HG03159 (cell line): ENCODE measurements at regions not wholly inside any gene's neighbourhood (a gene's known extent, or its start where the extent isn't known, plus 50 kb on each side); places are given as distances from the start of the nearest gene placed in this dataset.
"Not testable (repeated sequence)": the region's sequence is repeated elsewhere in the genome, so short reads cannot be mapped to it uniquely, and the experiment has no call there.

Experiments used
- ATAC-seq: cut with Tn5 transposase; IDR thresholded peaks from one replicate; pipeline ENCODE4 v1.9.1; 2021; ENCODE audit warnings: mild to moderate bottlenecking, moderate library complexity; ENCODE audit not compliant: unreplicated experiment

- ATAC-seq: no peak
Observed at GRCh38 chr18:42530276-42530675, 575.2 kb downstream of the PIK3C3 start.

GRCh38 chr18:42532119-42532518, 577.1 kb downstream of the PIK3C3 start:
- no peak for ATAC-seq

GRCh38 chr18:42533009-42533575, 578.1 kb downstream of the PIK3C3 start:
- no peak for ATAC-seq

GRCh38 chr18:42533616-42534015, 578.6 kb downstream of the PIK3C3 start:
- no peak for ATAC-seq

- ATAC-seq: no peak
Observed at GRCh38 chr18:42534313-42534712, 579.3 kb downstream of the PIK3C3 start.

GRCh38 chr18:42536442-42536841, 579.0 kb downstream of the RIT2 start:
- no peak for ATAC-seq

- ATAC-seq: no peak
Observed at GRCh38 chr18:42537291-42537690, 578.2 kb downstream of the RIT2 start.

- ATAC-seq: no peak
Observed at GRCh38 chr18:42544901-42545300, 570.6 kb downstream of the RIT2 start.

GRCh38 chr18:42545825-42546224, 569.7 kb downstream of the RIT2 start:
- ATAC-seq: no peak

GRCh38 chr18:42548493-42548892, 567.0 kb downstream of the RIT2 start:
- ATAC-seq: no peak

- ATAC-seq: no peak
Observed at GRCh38 chr18:42549596-42549995, 565.9 kb downstream of the RIT2 start.

GRCh38 chr18:42552559-42552958, 562.9 kb downstream of the RIT2 start:
- ATAC-seq: not testable (repeated sequence)

- ATAC-seq: no peak
Observed at GRCh38 chr18:42559069-42559690, 556.3 kb downstream of the RIT2 start.

- ATAC-seq: no peak
Observed at GRCh38 chr18:42561521-42561920, 554.0 kb downstream of the RIT2 start.

GRCh38 chr18:42563995-42564394, 551.5 kb downstream of the RIT2 start:
- no peak for ATAC-seq

GRCh38 chr18:42564761-42565160, 550.7 kb downstream of the RIT2 start:
- ATAC-seq: no peak

- ATAC-seq: no peak
Observed at GRCh38 chr18:42568773-42569172, 546.7 kb downstream of the RIT2 start.

- ATAC-seq: no peak
Observed at GRCh38 chr18:42574871-42575270, 540.6 kb downstream of the RIT2 start.

GRCh38 chr18:42576124-42576523, 539.4 kb downstream of the RIT2 start:
- no peak for ATAC-seq

GRCh38 chr18:42578792-42579191, 536.7 kb downstream of the RIT2 start:
- ATAC-seq: no peak

GRCh38 chr18:42582266-42582665, 533.2 kb downstream of the RIT2 start:
- no peak for ATAC-seq

GRCh38 chr18:42583283-42583731, 532.2 kb downstream of the RIT2 start:
- ATAC-seq: no peak

- no peak for ATAC-seq
Observed at GRCh38 chr18:42586601-42587000, 528.9 kb downstream of the RIT2 start.
